Hepatocyte (in vitro differentiated cells): ENCODE measurements at regions not wholly inside any gene's neighbourhood (a gene's known extent, or its start where the extent isn't known, plus 50 kb on each side); places are given as distances from the start of the nearest gene placed in this dataset.

ENCODE experiments used
- EZH2 ChIP-seq: fragments of 200-600 bp; sonication (generic); IDR thresholded peaks from 2 replicates; pipeline ENCODE4 v1.6.1; 2016; ENCODE audit warnings: antibody characterized with exemption, mild to moderate bottlenecking, borderline replicate concordance
- EZH2phosphoT487 ChIP-seq: fragments of 200-600 bp; sonication (generic); IDR thresholded peaks from one replicate; pipeline ENCODE4 v1.6.1; 2018; ENCODE audit warnings: antibody characterized with exemption, mild to moderate bottlenecking, low read depth, moderate library complexity; ENCODE audit not compliant: unreplicated experiment, severe bottlenecking
- TF ChIP-seq, protein P1 (sequence below): fragments of 200-600 bp; sonication (generic); IDR thresholded peaks from 2 replicates; pipeline ENCODE4 v1.5.1; 2016; ENCODE audit warnings: antibody characterized with exemption, mild to moderate bottlenecking; ENCODE audit not compliant: poor library complexity

DNA sequence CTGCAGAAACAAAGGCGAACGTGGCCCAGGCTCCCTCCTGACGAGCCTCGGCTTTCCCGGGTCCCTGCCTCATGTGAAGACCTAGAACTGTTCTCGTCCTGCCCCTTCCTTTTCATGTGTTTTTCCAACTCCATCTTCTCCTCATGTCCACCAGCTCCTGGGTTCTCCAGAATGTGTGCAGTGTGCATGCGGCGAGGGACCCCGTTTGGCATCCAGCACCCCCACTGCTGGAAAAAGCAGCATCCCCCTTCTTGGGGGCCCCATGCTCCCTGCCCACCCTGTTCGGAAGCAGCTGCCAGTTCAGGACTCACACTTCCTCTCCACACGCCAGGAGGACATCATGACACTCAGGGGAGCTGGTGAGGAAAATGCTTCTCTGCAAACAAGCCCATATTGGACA lies 313.5 kb downstream of the BRD1 start:
- TF ChIP-seq, protein P1, sequence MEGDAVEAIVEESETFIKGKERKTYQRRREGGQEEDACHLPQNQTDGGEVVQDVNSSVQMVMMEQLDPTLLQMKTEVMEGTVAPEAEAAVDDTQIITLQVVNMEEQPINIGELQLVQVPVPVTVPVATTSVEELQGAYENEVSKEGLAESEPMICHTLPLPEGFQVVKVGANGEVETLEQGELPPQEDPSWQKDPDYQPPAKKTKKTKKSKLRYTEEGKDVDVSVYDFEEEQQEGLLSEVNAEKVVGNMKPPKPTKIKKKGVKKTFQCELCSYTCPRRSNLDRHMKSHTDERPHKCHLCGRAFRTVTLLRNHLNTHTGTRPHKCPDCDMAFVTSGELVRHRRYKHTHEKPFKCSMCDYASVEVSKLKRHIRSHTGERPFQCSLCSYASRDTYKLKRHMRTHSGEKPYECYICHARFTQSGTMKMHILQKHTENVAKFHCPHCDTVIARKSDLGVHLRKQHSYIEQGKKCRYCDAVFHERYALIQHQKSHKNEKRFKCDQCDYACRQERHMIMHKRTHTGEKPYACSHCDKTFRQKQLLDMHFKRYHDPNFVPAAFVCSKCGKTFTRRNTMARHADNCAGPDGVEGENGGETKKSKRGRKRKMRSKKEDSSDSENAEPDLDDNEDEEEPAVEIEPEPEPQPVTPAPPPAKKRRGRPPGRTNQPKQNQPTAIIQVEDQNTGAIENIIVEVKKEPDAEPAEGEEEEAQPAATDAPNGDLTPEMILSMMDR: no peak
- no peak for TF ChIP-seq EZH2
- no peak for TF ChIP-seq EZH2phosphoT487
